HCT116 (cell line): ENCODE measurements at regions not wholly inside any gene's neighbourhood (a gene's known extent, or its start where the extent isn't known, plus 50 kb on each side); places are given as distances from the start of the nearest gene placed in this dataset.
A peak's percentile ranks its signal among the peaks of the same experiment; 100 is the strongest.

Experiments
- CEBPB ChIP-seq: IDR thresholded peaks from 2 replicates; pipeline ENCODE4 v1.6.1; 2012; ENCODE audit warnings: low read depth
- CTCF ChIP-seq, 3 experiments: fragments of 200-600 bp in 1 of 3; sonication (generic) in 1 of 3; IDR thresholded peaks in 2 of 3; conservative IDR thresholded peaks in 1 of 3; 2 replicates each; pipeline ENCODE4 v1.5.1; 2012 to 2017; ENCODE audit warnings: low read depth in 2 of 3, low read length in 2 of 3, antibody characterized with exemption in 1 of 3, borderline replicate concordance in 1 of 3, control low read depth in 1 of 3, mild to moderate bottlenecking in 1 of 3, mixed read lengths in 1 of 3, mixed run types in 1 of 3, moderate library complexity in 1 of 3; ENCODE audit not compliant: insufficient read depth in 1 of 3
- ELF1 ChIP-seq: IDR thresholded peaks from 2 replicates; pipeline ENCODE4 v1.6.1; 2012; ENCODE audit warnings: low read depth, borderline replicate concordance
- EZH2 ChIP-seq: fragments of 200-600 bp; sonication (generic); IDR thresholded peaks from 2 replicates; pipeline ENCODE4 v1.6.1; 2017; ENCODE audit warnings: antibody characterized with exemption, mixed run types
- JUND ChIP-seq: IDR thresholded peaks from 2 replicates; pipeline ENCODE4 v1.6.1; 2012
- MAX ChIP-seq: IDR thresholded peaks from 2 replicates; pipeline ENCODE4 v1.6.1; 2012
- POLR2A ChIP-seq: IDR thresholded peaks from 2 replicates; pipeline ENCODE4 v1.7.0; 2011; ENCODE audit warnings: borderline replicate concordance; ENCODE audit not compliant: insufficient read depth, insufficient read length; ENCODE audit errors: extremely low read depth
- RAD21 ChIP-seq: IDR thresholded peaks from 2 replicates; pipeline ENCODE4 v1.6.1; 2012; ENCODE audit warnings: low read depth, mild to moderate bottlenecking
- REST ChIP-seq: IDR thresholded peaks from 2 replicates; pipeline ENCODE4 v1.6.1; 2012; ENCODE audit warnings: low read depth
- SP1 ChIP-seq: IDR thresholded peaks from 2 replicates; pipeline ENCODE4 v1.6.1; 2012; ENCODE audit warnings: low read depth
- TCF7L2 ChIP-seq: IDR thresholded peaks from 2 replicates; pipeline ENCODE4 v1.7.0; 2011; ENCODE audit warnings: borderline replicate concordance, inconsistent platforms; ENCODE audit not compliant: insufficient read depth, insufficient read length; ENCODE audit errors: extremely low read depth
- YY1 ChIP-seq: IDR thresholded peaks from 2 replicates; pipeline ENCODE4 v1.6.1; 2011; ENCODE audit warnings: low read length, low read depth, moderate library complexity, mild to moderate bottlenecking; ENCODE audit not compliant: insufficient replicate concordance; ENCODE audit errors: extremely low read depth
- ZNF274 ChIP-seq: fragments of 200-500 bp; sonication (Bioruptor generic); IDR thresholded peaks from 2 replicates; pipeline ENCODE4 v1.6.1; 2014; ENCODE audit warnings: mild to moderate bottlenecking, low read depth, low read length, inconsistent platforms

GRCh38 chr5:133773247-133774202 lies 161.2 kb upstream of the FSTL4 start:
- TF ChIP-seq CTCF (IDR thresholded peaks at IDR 0.05 in 2 of 3, conservative IDR thresholded peaks at IDR 0.05 in 1 of 3; ENCODE audit: borderline replicate concordance in 1 of 3, insufficient read depth in 1 of 3, low read depth in 2 of 3, low read length in 2 of 3) (no peak), POLR2A (no peak), EZH2 (no peak), TCF7L2 (no peak), CEBPB (no peak), YY1 (no peak), ELF1 (no peak), ZNF274 (no peak), JUND (no peak), MAX (no peak), RAD21 (0 out of 2 replicates have a peak, but pooled peaks have one; percentile 13), REST (no peak), SP1 (no peak)
